Renal cortex interstitium (tissue), 11 donors: ENCODE measurements at regions not wholly inside any gene's neighbourhood (a gene's known extent, or its start where the extent isn't known, plus 50 kb on each side); places are given as distances from the start of the nearest gene placed in this dataset.
A peak's percentile ranks its signal among the peaks of the same experiment; 100 is the strongest.
"Not testable (repeated sequence)": the region's sequence is repeated elsewhere in the genome, so short reads cannot be mapped to it uniquely, and the experiment has no call there.

Source experiments
- DNase-seq, 11 donors: peaks; one replicate each; pipeline ENCODE4 v3.0.0-alpha.2; 2013; ENCODE audit warnings: low read depth in 9 of 11, low spot score in 4 of 11; ENCODE audit errors: extremely low read depth in 1 of 11

DNA sequence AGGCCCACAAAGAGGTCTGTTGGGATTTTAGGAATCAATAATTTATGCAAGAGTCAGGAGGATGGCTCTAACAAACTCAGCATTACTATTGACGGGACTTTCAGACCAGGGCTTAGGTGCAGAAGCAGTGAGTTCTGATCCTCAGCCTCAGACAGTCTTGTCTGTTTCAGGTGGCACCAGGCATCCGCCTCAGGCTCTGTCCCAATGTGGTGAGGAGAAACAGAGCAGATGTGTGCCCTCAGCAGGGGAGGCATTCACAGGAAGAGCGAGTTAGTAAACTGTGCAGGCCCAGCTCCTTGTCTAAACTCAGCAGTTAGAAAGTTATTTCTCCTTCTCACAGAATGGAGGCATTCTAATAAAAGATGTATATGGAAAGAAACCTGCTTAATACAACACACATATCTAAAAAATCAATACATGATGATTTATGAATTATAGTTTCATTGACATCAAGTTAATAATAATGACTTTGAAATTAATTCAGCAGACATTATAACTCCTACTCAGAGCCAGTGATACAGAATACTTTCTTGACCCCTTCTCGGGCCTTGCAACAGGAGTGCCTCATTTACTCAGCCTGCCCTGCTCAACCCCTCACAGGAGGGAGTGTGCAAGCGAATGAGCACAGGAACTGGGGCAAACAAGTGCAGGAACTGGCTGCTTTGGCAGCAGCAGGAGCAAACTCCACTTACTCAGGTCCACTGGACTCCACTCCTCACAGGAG lies 202.8 kb upstream of the SMIM31 start:
- no peak for DNase-seq

DNA sequence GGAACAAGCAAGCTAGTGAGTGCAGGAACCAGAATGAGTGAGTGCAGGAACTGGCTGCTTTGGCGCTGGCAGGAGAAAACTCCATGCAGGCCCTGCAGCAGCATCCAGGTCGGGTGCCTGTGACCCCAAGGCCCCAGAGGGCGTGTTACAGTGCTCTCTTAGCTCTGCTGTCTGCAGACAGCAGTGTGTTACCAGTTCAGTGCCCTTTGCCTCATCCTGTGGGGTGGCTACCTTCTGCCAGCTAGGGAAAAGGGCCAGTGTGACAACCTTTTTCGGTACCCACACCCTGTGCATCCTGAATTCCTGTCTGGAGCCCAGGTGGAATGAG lies 202.3 kb upstream of the SMIM31 start:
- DNase-seq = no peak

DNA sequence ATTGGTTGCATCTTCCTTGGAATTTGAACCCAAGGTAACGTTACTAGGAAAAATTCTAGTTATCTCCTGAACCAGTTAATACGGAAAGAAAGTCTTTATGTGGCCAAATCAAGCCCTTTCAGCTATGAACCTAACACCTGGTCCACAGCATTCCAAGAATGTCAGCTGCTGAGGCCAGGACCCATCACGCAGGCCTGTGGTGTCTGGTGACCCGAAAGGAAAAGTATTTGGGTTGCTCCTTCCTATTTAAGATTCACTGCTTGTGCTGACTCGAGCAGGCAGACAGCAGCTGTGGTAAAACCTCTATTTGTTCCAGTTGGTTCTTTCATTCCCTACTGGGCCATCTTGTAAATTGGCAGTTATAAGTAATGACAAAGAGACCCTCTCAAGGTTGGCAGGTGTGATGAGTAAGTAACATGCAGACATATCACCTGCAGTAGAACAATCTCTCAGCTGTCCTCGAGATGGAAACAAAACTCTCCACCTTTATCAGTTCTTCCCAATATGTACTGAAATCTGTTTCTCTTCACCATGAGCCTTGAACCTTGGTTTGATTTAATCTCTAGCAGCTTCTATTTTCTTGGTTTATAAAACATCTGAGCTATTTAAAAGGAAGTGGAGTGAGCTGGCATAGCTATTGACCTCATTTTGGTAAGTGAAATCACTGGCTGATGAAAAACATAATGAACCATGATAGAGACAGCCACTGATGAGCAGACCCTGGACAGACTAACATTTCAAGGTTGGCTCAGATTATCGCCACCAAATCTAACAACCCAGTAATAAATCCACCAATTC lies 182.1 kb upstream of the SMIM31 start:
- DNase-seq = no peak

DNA sequence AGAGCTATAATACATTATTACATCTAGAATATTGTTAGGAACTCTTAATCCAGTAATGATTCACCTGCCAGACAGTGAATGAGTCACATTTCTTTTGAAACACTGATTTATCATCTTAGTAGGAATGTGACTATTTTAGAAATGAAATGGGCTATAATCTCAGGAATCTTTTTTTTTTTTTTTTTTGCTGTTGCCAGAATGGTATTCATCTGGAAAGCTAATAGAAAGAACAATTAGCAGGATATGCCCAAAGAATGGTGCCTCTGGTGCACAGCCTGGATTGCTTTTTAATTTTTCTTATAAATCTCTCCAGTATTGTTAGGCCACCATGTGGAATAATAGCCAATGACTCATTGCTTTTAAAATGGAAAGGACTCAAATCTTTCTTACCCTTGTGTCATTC lies 181.1 kb upstream of the SMIM31 start:
- DNase-seq = no peak

DNA sequence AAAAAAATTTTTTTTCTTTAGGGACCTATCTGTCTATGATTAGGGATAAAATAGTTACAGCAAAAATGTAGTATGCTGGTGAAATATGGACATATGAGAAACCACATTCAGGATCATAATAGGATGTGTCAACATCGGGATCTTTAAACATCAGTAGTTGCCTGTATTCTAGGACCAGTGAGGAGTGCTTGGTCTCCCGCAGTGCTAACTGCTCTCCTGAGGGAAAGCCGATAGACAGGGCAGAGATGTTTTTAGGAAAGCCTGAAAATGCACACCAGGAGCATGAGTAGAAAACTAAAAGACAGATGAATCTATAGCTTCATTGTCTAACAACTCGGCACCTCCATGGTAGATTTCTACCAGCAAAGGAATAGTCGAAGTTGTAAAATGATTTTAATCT lies 178.1 kb upstream of the SMIM31 start:
- DNase-seq = no peak

DNA sequence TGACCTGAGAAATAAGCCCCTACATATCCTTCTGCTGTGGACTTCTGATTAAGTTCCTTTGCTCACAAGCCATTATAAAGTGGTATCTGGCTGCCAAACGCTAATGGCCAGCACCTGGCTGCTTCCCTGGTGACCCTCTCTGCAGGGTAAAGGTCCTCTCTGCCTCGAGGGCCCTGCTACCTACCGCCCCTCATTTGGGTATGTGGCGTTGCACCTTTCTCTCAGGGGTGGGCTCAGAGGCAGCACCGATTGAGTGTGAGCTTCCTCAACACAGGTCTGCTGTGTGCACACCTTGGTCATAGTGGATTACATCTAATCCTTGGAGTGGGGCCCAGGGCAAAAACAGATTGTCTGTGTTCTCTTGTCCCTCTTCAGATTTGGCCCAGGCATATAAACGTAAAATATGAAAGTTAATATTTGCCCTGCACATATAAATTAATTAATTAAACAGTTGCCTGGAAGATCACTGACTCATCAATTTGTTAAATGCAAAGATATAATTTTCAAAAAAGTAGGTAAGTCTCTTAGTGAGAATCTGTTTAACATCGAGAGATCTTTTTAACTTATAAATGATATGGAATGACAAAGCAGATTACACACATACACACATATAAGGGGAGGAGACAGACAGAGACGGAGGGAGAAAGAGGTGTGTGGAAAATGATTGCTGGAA lies 174.5 kb upstream of the SMIM31 start:
- no peak for DNase-seq

DNA sequence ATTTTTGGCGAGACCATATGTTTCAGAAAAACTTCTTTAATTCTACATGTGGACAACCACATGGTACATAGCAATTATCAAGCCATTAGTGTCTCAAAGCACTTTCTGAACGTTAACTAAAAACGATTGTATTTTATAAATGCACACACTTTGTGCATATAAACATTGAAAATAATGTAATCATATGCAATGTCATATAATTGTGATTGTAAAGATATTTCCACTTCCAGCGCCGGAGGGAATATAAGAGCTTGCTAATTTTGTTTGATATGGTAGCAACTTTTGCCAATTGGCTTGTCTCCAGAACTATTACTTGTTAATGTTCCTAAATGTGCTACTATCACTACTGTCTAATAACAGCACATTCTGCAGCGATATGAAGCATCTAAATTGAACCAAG lies 162.3 kb upstream of the SMIM31 start:
- DNase-seq = no peak

DNA sequence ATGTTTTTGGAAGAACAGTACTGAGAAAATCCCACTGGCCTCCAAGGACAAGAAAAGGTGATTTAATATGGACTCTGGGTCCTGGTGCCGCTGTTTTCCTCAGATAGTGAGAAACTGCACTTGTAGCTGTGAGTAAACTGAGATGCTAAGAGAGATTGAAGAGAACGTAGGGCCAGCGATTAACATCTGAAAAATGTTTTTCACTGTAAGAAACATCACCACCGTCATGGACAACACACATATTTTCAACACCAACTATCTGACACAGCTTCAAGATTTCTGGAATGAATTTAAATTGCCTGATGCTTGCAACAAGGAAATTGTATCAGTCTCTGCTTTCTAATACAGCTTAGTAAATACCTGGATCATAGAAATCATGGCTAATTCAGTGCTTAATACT lies 158.2 kb upstream of the SMIM31 start:
- DNase-seq = no peak

DNA sequence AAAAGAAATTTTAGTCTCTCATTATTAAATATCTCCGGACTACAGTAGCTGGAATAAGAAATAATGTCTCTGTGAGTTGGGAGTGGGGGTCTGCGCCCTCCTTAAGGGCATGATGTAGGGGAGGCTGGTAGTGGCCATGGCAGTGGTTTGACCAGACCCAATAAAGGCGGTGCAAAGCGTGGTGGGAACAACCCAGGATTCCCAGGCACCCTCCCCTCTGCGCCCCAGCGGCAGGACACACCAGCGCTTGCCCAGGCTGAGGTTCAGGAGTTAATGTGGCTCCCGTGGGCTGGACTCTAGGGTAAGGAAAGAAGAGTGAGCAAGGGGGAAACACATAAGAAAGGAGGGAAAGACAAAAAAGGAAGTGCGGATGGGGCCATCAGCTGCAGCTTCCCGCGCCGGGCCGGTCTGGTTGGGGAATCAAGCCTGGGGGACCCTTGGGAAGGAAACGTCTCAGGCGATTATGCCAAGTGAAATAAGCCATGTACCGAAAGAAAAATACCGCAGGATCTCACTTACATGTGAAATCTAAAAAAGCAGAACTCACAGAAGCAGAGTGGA lies 157.5 kb upstream of the SMIM31 start:
- DNase-seq = no peak

DNA sequence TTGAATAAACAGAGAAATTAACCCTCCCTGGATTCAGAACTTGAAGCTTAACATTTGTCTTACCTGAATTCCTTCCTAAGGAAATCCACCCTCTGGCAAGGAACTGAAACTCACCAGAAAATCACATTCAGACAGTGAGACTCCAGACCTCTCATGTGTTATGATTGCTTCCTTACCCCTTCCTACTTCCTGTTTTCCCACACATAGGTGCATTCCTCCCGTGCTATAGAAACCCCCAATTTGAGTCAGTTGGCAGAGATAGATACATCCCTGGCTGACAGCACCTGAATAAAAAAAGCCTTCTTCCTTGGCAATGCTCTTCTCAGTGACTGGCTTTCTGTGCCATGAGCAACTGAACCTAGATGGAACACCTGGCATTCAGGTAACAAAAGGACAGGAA lies 157.0 kb upstream of the SMIM31 start:
- DNase-seq = no peak

DNA sequence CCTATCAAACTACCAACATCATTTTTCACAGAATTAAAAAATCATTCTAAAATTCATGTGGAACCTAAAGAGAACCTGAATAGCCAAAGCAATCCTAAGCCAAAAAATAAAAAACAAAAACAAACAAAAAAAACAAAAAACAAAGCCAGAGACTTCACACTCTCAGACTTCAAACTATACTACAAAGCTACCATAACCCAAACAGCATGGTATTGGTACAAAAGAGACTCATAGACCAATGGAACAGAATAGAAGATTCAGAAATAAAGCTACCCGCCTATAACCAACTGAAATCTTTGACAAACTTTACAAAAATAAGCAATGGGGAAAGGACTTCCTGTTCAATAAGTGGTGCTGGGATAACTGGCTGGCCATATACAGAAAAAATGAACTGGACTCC lies 152.3 kb upstream of the SMIM31 start:
- DNase-seq = no peak

DNA sequence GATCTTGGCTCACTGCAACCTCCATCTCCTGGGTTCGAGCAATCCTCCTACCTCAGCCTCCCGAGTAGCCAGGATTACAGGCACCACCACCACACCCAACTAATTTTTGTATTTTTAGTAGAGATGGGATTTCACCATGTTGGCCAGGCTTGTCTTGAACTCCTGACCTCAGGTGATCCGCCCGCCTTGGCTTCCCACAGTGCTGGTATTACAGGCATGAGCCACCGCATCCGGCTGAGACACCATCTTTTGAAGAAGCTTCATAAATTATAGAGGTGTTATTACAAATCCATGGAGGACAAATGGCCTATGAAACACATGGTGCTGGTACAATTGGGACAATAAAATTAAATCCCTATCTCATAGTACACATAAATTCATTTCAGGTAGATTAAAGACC lies 148.1 kb upstream of the SMIM31 start:
- not testable (repeated sequence) for DNase-seq

DNA sequence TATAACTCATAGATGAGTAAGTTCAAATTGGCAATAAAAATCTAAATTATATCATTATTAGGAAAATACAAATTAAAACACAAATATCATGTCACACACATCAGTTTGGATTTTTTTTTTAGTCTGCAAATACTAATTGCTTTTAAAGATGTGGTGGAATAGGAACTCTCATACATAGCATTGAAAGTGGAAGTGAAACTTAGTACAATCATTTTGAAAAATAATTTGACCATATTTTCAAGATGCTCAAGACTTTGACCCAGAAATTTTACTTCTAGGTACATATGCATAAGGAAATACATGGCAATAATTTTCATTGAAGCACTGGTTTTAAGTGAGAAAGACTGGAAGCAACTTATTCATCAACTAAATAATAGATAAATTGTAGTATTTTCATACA lies 147.5 kb upstream of the SMIM31 start:
- no peak for DNase-seq

DNA sequence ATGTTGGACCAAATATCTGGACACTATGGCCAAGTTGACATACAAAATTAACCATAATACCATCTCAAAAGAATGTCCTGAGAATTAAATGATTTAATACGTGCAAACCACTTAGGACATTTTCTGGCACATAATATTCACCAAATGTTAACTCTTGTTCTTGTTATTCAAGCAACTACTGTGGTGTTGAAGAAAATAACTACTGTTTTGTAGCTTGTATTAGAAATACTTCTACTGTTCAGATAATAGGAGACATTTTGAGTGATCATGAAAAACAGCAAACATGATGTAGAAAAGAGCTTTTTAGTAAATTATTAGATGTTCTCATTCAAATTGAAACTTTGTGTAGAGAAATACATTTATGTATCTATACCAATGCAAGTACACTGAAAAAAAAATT lies 140.7 kb upstream of the SMIM31 start:
- DNase-seq = no peak

DNA sequence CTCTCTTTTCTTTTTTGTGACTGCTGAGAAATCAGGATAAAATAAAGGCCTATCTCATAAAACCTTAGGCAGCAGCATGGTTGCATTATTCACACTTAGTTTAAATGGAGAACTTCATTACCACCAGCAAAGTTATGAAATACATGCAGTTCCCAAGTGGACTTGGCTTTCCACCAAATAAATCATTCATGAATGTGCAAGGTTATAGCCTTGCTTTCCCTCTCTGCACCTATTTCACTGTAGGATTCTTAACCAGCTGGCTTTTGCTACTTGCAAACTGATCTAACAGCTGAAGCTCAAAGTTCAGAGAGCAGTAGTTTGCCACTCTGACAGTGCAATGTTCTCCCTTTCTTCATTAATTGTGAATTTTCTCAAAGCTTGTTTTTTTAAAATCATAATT lies 140.1 kb upstream of the SMIM31 start:
- peak in 2 of 11 donors; percentile 5 to 11 for DNase-seq

DNA sequence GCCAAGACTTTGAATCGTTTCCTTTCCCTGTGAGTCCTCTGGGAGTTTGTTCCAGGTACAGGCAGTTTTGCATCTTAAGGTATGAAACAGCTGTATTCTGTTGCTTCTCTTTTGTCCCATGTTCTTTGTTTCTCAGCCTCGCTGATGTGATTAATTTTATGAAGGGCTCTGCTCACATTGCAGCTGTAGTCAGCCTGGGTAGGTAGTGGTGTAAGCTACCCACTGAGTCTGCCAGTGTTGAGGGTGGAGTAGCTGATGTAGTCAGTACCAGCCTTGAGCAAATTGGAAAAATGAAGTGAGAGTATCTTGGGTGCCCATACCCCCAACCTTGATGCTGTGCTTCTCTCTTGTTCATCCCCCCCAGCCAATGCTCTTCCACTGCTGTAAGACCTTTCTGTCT lies 139.6 kb upstream of the SMIM31 start:
- no peak for DNase-seq

DNA sequence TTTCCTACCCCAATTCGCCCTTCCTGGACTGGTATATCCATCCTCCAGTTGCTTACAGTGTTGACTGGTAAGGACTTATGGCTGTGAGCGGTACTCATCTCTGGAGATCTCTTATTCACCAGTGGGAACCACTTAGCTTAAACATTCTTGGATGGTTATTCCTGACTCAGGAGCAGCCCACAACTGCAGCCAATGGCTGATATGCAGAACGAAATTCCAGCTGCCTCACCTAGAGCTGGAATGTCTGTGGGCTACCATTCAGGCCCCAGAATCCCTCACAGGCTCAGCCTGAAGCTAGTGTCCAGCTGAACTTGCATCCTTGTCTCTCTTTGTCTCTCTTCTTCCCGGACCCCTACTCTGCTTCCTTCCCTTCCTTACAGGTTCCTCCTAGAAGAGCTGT lies 138.9 kb upstream of the SMIM31 start:
- no peak for DNase-seq

DNA sequence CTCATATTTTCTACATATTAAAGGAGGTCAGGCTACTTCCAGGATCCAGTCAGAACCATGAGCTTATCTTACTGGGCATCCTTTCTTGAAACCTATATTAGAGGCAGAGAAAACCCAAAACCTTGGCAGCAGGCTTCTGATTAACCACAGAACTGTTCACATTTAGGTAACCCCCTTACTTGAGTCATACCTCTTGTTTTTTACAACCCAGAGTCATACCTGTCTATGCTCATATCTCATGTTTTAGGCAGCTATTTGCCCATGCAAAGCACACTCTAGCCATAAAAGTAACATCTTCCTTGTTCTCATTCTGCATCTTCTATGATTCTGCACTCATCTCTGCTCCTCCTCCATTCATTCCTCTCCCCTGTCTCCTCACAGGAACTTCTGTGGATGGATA lies 138.0 kb upstream of the SMIM31 start:
- no peak for DNase-seq

DNA sequence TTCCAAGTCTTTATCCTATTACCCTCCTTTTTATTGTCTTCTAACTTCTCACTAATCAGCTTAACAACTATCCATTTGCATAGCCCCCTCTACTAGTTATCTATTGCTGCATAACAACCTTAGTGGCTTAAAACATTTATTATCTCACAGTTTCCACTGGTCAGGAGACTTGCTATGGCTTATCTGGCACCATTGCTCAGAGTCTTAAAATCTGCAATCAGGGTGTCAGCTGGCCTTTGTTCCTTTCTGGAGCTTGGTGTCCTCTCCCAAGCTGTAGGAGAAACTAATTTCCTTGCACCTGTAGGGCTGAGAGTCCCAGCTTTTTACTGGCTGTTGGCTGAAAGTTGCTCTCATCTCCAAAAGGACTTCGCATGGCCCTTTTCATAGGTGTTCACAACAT lies 137.0 kb upstream of the SMIM31 start:
- DNase-seq = no peak

DNA sequence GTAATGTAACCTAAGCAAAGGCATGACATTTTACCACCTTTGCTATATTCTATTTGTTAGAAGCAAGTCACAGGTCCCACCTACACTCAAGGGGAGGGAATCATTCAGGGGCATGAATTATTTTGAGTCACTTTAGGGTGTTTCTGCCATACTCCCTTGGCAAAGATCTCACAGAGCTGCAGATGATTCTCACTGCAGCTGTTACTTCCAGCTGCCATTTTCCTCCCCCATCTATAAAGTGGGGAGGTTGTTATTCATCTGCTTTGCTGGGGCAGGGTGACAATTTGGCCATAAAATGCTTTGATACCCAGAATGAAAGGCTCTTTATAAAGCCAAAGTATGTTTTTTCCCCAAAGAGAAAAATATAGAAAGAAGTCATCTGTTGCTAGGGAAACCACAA lies 136.5 kb upstream of the SMIM31 start:
- no peak for DNase-seq
